Left cardiac atrium (tissue), 4 donors: ENCODE measurements at regions not wholly inside any gene's neighbourhood (a gene's known extent, or its start where the extent isn't known, plus 50 kb on each side); places are given as distances from the start of the nearest gene placed in this dataset.

Experiments
- ATAC-seq, 2 donors: fragments of 200-7000 bp; cut with Tn5 transposase; one replicate each; pipeline ENCODE4 v1.9.1; 2020; ENCODE audit warnings: mild to moderate bottlenecking in 2 of 2, moderate library complexity in 2 of 2
- DNase-seq: peaks from one replicate; pipeline ENCODE4 v3.0.0-alpha.2; 2020
- intact Hi-C, 2 donors: fragments of 100-400 bp; cut with DNase I; formaldehyde crosslinking; loops; one replicate each; pipeline versions ENCODE4 v1.14.1 to v1.15.1; 2022 to 2023
- donor health status: DM: no; HTN: yes; CAD: no.
- donor health status: DM: no; HTN: yes; CAD: no; lungs with severe emphysema.
- donor health status: DM: yes; HTN: yes; CAD: no.
- donor health status: Dilated cardiomyopathy.

- ATAC-seq, result no peak
- DNase-seq, result no peak
- intact Hi-C loops, result no loop called here
Observed at GRCh38 chr5:153043886-153044285, 446.6 kb upstream of the GRIA1 start.

GRCh38 chr5:153050496-153051179 is 439.8 kb upstream of the GRIA1 start:
- ATAC-seq, result no peak
- intact Hi-C loops, result no loop called here
- DNase-seq, result no peak

- intact Hi-C loops, result no loop called here
- ATAC-seq, result no peak
- no peak for DNase-seq
Observed at GRCh38 chr5:153066281-153066680, 424.2 kb upstream of the GRIA1 start.

- intact Hi-C loops, result no loop called here
- ATAC-seq (no peak), DNase-seq (no peak)
Observed at GRCh38 chr5:153067869-153068268, 422.6 kb upstream of the GRIA1 start.

- DNase-seq (no peak), ATAC-seq (no peak)
- intact Hi-C loops, result no loop called here
Observed at GRCh38 chr5:153079396-153079795, 411.1 kb upstream of the GRIA1 start.

- intact Hi-C loops, result no loop called here
- no peak for ATAC-seq
- no peak for DNase-seq
Observed at GRCh38 chr5:153080940-153081339, 409.5 kb upstream of the GRIA1 start.

GRCh38 chr5:153081385-153081784 is 409.1 kb upstream of the GRIA1 start:
- ATAC-seq, result no peak
- no peak for DNase-seq
- intact Hi-C loops, result no loop called here

GRCh38 chr5:153084511-153084910 is 406.0 kb upstream of the GRIA1 start:
- DNase-seq (no peak), ATAC-seq (no peak)
- intact Hi-C loops, result no loop called here

- no peak for ATAC-seq
- DNase-seq, result no peak
- intact Hi-C loops, result no loop called here
Observed at GRCh38 chr5:153086486-153086885, 404.0 kb upstream of the GRIA1 start.

GRCh38 chr5:153088538-153088937 is 401.9 kb upstream of the GRIA1 start:
- no peak for DNase-seq
- peak; percentile 78 to 89 for ATAC-seq
- intact Hi-C loops, result no loop called here

- DNase-seq (no peak), ATAC-seq (no peak)
- intact Hi-C loops, result no loop called here
Observed at GRCh38 chr5:153094333-153094732, 396.1 kb upstream of the GRIA1 start.

GRCh38 chr5:153096381-153096780 is 394.1 kb upstream of the GRIA1 start:
- DNase-seq (no peak), ATAC-seq (no peak)
- intact Hi-C loops, result no loop called here

- intact Hi-C loops, result no loop called here
- DNase-seq (no peak), ATAC-seq (no peak)
Observed at GRCh38 chr5:153099328-153099727, 391.1 kb upstream of the GRIA1 start.

- intact Hi-C loops, result no loop called here
- DNase-seq (no peak), ATAC-seq (no peak)
Observed at GRCh38 chr5:153101235-153102180, 389.0 kb upstream of the GRIA1 start.

- DNase-seq (no peak), ATAC-seq (no peak)
- intact Hi-C loops, result no loop called here
Observed at GRCh38 chr5:153116916-153117315, 373.6 kb upstream of the GRIA1 start.

GRCh38 chr5:153118018-153118417 is 372.5 kb upstream of the GRIA1 start:
- no peak for DNase-seq
- ATAC-seq, result no peak
- intact Hi-C loops, result no loop called here

- DNase-seq (no peak), ATAC-seq (no peak)
- intact Hi-C loops, result no loop called here
Observed at GRCh38 chr5:153122403-153122802, 368.1 kb upstream of the GRIA1 start.

GRCh38 chr5:153130296-153130695 is 360.2 kb upstream of the GRIA1 start:
- intact Hi-C loops, result no loop called here

GRCh38 chr5:153135411-153135810 is 355.1 kb upstream of the GRIA1 start:
- ATAC-seq, result no peak
- no peak for DNase-seq
- intact Hi-C loops, result no loop called here

More at GRCh38 chr5:153130296-153130695, 360.2 kb upstream of the GRIA1 start:
- ATAC-seq (no peak), DNase-seq (no peak)

- no peak for ATAC-seq
- intact Hi-C loops, result no loop called here
Observed at GRCh38 chr5:153136910-153137614, 353.4 kb upstream of the GRIA1 start.

More at GRCh38 chr5:153136910-153137614, 353.4 kb upstream of the GRIA1 start:
- DNase-seq, result no peak
